GM12874 (cell line): ENCODE measurements at regions not wholly inside any gene's neighbourhood (a gene's known extent, or its start where the extent isn't known, plus 50 kb on each side); places are given as distances from the start of the nearest gene placed in this dataset.

Experiments used
- TF ChIP-seq, protein P1 (sequence below): IDR thresholded peaks from 2 replicates; pipeline ENCODE4 v1.5.1; 2011; ENCODE audit warnings: low read depth, mild to moderate bottlenecking, control low read depth, low read length, moderate library complexity; ENCODE audit not compliant: insufficient read depth

DNA sequence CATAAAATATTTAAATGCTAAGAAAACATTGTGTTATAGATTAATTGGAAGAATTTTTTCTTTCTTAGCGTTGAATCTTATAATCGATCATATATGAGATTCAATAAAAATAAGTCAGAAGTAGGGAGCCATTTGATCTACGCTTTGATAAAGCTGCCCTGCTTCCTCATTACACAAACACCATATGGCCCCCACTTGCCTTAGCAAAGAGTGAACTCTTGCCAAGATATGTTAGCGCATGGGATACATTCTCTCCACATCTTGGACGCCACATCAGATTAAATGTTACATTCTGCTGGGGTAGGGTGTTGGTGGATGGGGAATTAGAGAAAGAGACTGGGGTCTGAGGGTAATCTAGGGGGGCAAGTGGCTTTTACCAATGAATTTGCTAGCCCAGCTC is 207.7 kb upstream of the MID1 start:
- TF ChIP-seq, protein P1, sequence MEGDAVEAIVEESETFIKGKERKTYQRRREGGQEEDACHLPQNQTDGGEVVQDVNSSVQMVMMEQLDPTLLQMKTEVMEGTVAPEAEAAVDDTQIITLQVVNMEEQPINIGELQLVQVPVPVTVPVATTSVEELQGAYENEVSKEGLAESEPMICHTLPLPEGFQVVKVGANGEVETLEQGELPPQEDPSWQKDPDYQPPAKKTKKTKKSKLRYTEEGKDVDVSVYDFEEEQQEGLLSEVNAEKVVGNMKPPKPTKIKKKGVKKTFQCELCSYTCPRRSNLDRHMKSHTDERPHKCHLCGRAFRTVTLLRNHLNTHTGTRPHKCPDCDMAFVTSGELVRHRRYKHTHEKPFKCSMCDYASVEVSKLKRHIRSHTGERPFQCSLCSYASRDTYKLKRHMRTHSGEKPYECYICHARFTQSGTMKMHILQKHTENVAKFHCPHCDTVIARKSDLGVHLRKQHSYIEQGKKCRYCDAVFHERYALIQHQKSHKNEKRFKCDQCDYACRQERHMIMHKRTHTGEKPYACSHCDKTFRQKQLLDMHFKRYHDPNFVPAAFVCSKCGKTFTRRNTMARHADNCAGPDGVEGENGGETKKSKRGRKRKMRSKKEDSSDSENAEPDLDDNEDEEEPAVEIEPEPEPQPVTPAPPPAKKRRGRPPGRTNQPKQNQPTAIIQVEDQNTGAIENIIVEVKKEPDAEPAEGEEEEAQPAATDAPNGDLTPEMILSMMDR, result no peak

DNA sequence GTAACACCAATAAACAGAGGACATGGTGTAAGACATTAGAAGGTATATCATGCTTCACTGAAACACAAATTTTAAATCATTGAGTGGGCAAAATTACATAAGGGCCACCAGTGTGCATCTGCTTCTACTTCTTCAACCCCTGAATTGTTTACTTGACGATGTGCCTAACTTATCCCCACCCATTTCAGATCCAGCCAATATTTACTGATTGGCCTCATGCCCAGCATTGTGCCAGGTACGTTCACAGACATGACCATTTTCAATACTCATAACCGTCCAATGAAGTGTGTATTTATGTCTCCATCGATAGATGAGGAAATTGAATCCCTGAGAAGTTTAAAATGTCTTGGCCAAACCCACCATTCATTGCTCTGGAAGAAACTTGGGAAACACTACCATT is 208.3 kb upstream of the MID1 start:
- TF ChIP-seq, protein P1, result no peak

DNA sequence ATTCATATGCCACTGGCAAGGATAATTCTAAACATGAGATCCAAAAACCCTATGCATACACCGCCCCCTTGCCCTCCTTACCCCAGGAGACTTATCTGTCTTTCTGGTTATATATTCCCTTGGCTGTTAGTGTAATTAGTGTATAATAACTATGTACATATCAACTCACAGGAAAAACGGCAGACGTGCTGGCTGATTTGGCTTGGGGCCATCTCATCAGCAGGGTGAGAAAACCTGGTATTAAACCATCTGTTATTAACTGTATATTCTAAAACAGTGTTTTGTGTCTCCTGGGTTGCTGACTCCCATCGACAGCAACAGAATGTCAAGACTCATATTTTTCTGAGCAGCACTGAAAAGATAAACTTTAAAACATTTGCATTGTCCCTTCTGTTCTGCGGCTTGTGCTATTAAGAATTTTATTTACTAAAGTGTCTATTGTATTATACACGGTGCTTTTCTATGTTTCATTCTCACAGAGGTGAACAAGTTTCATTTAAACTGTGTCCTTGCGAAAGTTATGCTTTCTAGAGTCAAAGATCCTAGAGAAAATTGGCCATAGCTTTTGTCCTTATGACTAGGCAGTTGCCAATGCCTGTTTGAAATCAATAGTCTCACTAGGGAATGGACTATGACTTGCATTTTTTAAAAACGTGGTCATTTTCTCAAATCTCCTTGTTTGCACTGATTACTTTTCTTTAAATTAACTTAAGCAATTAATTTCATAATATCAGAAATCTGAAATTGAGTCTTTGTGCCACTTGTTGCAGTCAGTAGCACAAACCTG is 211.5 kb upstream of the MID1 start:
- TF ChIP-seq, protein P1, result no peak

DNA sequence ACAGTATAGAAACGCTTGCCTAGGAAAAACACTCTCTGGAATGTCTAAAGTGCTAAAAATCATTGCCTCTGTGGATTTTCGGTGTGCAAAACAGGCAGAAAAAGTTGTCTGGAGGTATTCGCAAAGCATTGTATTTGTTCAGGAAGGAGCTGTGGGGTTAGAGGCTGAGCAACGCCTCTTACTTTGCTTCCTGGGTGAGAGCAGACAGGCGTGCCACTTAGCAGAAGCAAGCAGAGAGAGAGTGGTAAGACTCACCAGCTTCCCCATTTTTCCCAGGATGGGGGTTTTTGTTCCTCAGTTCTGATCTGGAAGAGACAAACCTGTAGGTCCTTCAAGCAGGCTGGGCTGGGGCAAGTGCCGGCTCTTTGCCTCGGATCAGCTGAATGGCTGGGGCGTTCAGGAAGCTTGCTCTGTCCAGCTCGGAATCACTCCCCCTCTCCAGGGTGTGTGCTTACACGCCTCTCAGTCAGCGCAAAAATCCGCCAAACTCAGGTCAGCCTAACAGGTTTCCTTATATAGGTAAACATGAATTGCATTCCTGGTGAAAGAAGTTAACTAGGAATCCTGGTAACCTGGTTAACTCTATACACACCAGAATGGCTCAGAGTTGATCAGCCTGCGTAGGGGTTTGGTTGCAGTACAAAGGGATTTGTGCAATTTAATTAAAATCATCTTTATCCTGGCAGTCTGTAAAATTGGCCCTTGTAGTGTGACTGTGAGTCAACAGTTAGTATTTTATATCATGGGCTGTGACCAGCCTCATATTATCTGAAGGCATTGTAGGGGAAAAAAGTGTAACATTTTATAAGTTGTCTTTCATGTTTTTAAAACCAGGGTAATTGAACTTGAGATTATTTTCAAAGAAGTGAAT is 213.1 kb upstream of the MID1 start:
- TF ChIP-seq, protein P1, result no peak

DNA sequence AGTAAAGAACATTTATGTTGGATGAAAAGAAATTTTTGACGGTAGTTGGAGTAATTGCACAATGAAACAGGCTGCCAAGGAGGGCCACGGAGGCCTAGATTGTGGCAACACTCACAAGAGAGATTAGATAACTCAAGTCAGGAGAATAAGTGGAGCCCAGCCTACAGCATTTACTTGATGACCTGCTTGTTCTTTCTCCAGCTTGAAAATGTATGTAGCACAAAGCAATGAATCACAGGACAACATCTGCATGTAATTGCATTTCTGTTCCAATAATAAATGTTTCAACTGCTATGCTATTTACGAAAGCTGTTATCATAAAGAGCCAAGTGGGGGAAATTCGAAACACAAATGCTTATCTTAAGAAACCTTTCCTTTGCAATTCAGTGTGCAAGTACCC is 221.2 kb upstream of the MID1 start:
- TF ChIP-seq, protein P1, result no peak

DNA sequence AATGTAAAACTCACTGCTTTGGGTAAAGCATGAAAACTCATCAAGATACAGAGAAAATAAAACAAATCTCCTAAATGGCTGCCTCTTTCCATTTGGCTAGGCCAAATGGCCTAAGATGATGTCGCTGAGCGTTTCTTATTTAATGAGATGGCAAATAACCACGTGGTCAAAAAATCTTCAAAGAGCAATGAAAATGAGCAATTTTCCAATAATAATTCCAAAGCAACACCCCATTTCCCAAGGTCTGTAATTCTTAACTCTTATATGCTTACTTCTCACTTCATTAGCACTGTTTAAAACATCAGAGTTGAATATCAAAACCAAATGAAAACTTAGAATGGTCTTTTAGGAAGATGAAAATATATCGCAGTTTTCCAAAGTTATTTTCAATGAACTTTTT is 222.3 kb upstream of the MID1 start:
- TF ChIP-seq, protein P1, result no peak

DNA sequence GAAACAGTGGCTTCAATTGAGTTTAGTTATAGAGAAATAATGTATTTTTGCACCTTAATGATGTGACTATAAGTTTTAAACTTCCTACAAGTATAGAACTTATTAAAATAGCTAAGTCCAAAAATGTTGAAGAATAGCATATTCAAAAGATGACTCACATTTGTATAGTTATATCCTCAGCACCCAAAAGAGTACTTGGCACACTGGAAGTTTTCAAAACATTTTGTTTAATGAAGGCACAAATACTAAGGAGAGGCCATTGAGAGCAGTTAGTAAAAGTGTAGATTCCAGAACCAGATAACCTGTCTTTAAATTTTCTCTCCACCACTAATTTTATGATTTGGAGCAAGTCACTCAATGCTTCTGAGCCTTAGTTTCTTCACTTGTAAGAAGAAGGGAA is 226.9 kb upstream of the MID1 start:
- TF ChIP-seq, protein P1, result no peak
